Right lobe of liver (tissue), 6 donors: ENCODE measurements at regions not wholly inside any gene's neighbourhood (a gene's known extent, or its start where the extent isn't known, plus 50 kb on each side); places are given as distances from the start of the nearest gene placed in this dataset.

Experiments
- ATAC-seq, 4 donors: fragments of 200-7000 bp; cut with Tn5 transposase; one replicate each; pipeline ENCODE4 v1.9.1; 2020; ENCODE audit warnings: mild to moderate bottlenecking in 4 of 4, moderate library complexity in 4 of 4
- DNase-seq, 3 donors: peaks; one replicate each; pipeline ENCODE4 v3.0.0-alpha.2; 2020
- H3K27ac ChIP-seq, 3 donors: fragments of 200-600 bp; one replicate each; pipeline ENCODE4 v1.8.0; 2022
- H3K27me3 ChIP-seq, 2 donors: fragments of 200-600 bp; one replicate each; pipeline ENCODE4 v1.8.0; 2022
- H3K36me3 ChIP-seq, 4 donors: fragments of 200-600 bp; sonication (generic) in 1 of 4; one replicate each; pipeline versions ENCODE4 v1.5.1 to v1.8.0; 2017 to 2022; ENCODE audit warnings: control low read depth in 1 of 4
- H3K4me1 ChIP-seq, 4 donors: fragments of 200-600 bp; sonication (generic) in 1 of 4; one replicate each; pipeline versions ENCODE4 v1.5.1 to v1.8.0; 2017 to 2022; ENCODE audit warnings: control low read depth in 1 of 4
- H3K4me3 ChIP-seq, 3 donors: fragments of 200-600 bp; one replicate each; pipeline ENCODE4 v1.8.0; 2022
- H3K9me3 ChIP-seq, 4 donors: fragments of 200-600 bp; sonication (generic) in 1 of 4; one replicate each; pipeline versions ENCODE4 v1.5.1 to v1.8.0; 2017 to 2022; ENCODE audit warnings: control low read depth in 1 of 4
- CTCF ChIP-seq, 4 donors: fragments of 200-600 bp in 3 of 4; fragments of 450-650 bp in 1 of 4; IDR thresholded peaks; one replicate each; pipeline versions ENCODE4 v1.5.1 to v1.8.0; 2016 to 2022; ENCODE audit warnings: antibody characterized with exemption in 4 of 4, mild to moderate bottlenecking in 2 of 4
- POLR2A ChIP-seq: fragments of 450-650 bp; IDR thresholded peaks from one replicate; pipeline ENCODE4 v1.6.1; 2017; ENCODE audit warnings: antibody characterized with exemption, mild to moderate bottlenecking
- WGBS: methylation state at CpG from one replicate; pipeline ENCODE4 v1.1.6; 2018; ENCODE audit warnings: low coverage, low lambda C conversion rate; ENCODE audit not compliant: insufficient coverage; ENCODE audit errors: missing lambda C conversion rate; 5-methylcytosine and 5-hydroxymethylcytosine counted together
- intact Hi-C, 2 donors: fragments of 100-400 bp; cut with DNase I; formaldehyde crosslinking; loops; one replicate each; pipeline versions ENCODE4 v1.11.2 to v1.14.1; 2022
- donor health status: DM: no; HTN: yes; CAD: no.
- donor health status: DM: no; HTN: no; CAD: no.
- donor health status: DM: no; HTN: no; CAD: no.
- donor health status: DM: no; HTN: yes; CAD: no.
- donor health status: DM: no; HTN: yes; CAD: no.

GRCh38 chr4:11138964-11139363 lies 289.7 kb downstream of the HS3ST1 start:
- TF ChIP-seq CTCF (IDR thresholded peaks at IDR 0.05), result no peak
- TF ChIP-seq POLR2A, result no peak
- no peak overlapping the region for H3K4me3 ChIP-seq
- no peaks in the 10 kb centered on the region for H3K9me3 ChIP-seq
- DNase-seq (no peak), ATAC-seq (no peak)
- H3K4me1 ChIP-seq, result no peaks in the 10 kb centered on the region
- H3K27me3 ChIP-seq, result no peaks in the 10 kb centered on the region
- WGBS, result 30% methylated on average over 1 of the region's 1 CpG
- no peaks in the 10 kb centered on the region for H3K36me3 ChIP-seq
- H3K27ac ChIP-seq, result no peak overlapping the region
- intact Hi-C loops, result no loop called here

GRCh38 chr4:11134705-11135104 lies 294.0 kb downstream of the HS3ST1 start:
- ATAC-seq (no peak), DNase-seq (no peak)
- Histone ChIP-seq H3K36me3 (no peaks in the 10 kb centered on the region), H3K9me3 (no peaks in the 10 kb centered on the region), H3K27ac (no peak overlapping the region), H3K4me3 (no peak overlapping the region), H3K27me3 (no peaks in the 10 kb centered on the region), H3K4me1 (no peaks in the 10 kb centered on the region)
- intact Hi-C loops, result no loop called here
- no peak for TF ChIP-seq CTCF (IDR thresholded peaks at IDR 0.05)
- TF ChIP-seq POLR2A, result no peak

GRCh38 chr4:11133868-11134267 lies 294.8 kb downstream of the HS3ST1 start:
- ATAC-seq (no peak), DNase-seq (no peak)
- 14% methylated on average over 2 of the region's 2 CpGs for WGBS

GRCh38 chr4:11132478-11132877 lies 296.2 kb downstream of the HS3ST1 start:
- Histone ChIP-seq H3K4me1 (no peaks in the 10 kb centered on the region), H3K27ac (no peak overlapping the region), H3K4me3 (no peak overlapping the region), H3K9me3 (no peaks in the 10 kb centered on the region), H3K27me3 (no peaks in the 10 kb centered on the region), H3K36me3 (no peaks in the 10 kb centered on the region)
- ATAC-seq (no peak), DNase-seq (no peak)
- intact Hi-C loops, result no loop called here
- WGBS, result 15% methylated on average over 1 of the region's 1 CpG
- TF ChIP-seq POLR2A (no peak), CTCF (IDR thresholded peaks at IDR 0.05) (no peak)

More at GRCh38 chr4:11133868-11134267, 294.8 kb downstream of the HS3ST1 start:
- TF ChIP-seq POLR2A, result no peak
- TF ChIP-seq CTCF (IDR thresholded peaks at IDR 0.05), result no peak
- H3K27me3 ChIP-seq, result no peaks in the 10 kb centered on the region
- H3K36me3 ChIP-seq, result no peaks in the 10 kb centered on the region
- H3K4me3 ChIP-seq, result no peak overlapping the region
- no peaks in the 10 kb centered on the region for H3K9me3 ChIP-seq
- H3K4me1 ChIP-seq, result no peaks in the 10 kb centered on the region
- H3K27ac ChIP-seq, result no peak overlapping the region
- intact Hi-C loops, result no loop called here

GRCh38 chr4:11131491-11131890 lies 297.2 kb downstream of the HS3ST1 start:
- Histone ChIP-seq H3K4me3 (no peak overlapping the region), H3K36me3 (no peaks in the 10 kb centered on the region), H3K9me3 (no peaks in the 10 kb centered on the region), H3K27me3 (no peaks in the 10 kb centered on the region), H3K4me1 (no peaks in the 10 kb centered on the region), H3K27ac (no peak overlapping the region)
- TF ChIP-seq POLR2A, result no peak
- TF ChIP-seq CTCF (IDR thresholded peaks at IDR 0.05), result no peak
- DNase-seq (no peak), ATAC-seq (no peak)
- 69% methylated on average over 3 of the region's 3 CpGs for WGBS
- intact Hi-C loops, result no loop called here
